ENCODE measurements at regions not wholly inside any gene's neighbourhood (a gene's known extent, or its start where the extent isn't known, plus 50 kb on each side); places are given as distances from the start of the nearest gene placed in this dataset.
"Not testable (repeated sequence)": the region's sequence is repeated elsewhere in the genome, so short reads cannot be mapped to it uniquely, and the experiment has no call there.

GRCh38 chr5:82735160-82735789 lies 341.9 kb downstream of the TMEM167A start:
- no peak for DNase-seq (ENCODE audit: low read depth, low spot score)
- H3K4me3 ChIP-seq (ENCODE audit: low read length), result no peak overlapping the region

GRCh38 chr5:82734347-82734746 lies 342.8 kb downstream of the TMEM167A start:
- no peak overlapping the region for H3K4me3 ChIP-seq (ENCODE audit: low read length)
- DNase-seq (ENCODE audit: low read depth, low spot score), result no peak

- no peak overlapping the region for H3K4me3 ChIP-seq (ENCODE audit: low read length)
- DNase-seq (ENCODE audit: low read depth, low spot score), result no peak
Measured at GRCh38 chr5:82730913-82731312, 346.3 kb downstream of the TMEM167A start.

GRCh38 chr5:82728926-82729702 lies 348.1 kb downstream of the TMEM167A start:
- DNase-seq (ENCODE audit: low read depth, low spot score), result no peak
- no peak overlapping the region for H3K4me3 ChIP-seq (ENCODE audit: low read length)

GRCh38 chr5:82723168-82723567 lies 354.0 kb downstream of the TMEM167A start:
- no peak for DNase-seq (ENCODE audit: low read depth, low spot score)
- H3K4me3 ChIP-seq (ENCODE audit: low read length), result no peak overlapping the region

- DNase-seq (ENCODE audit: low read depth, low spot score), result no peak
- no peak overlapping the region for H3K4me3 ChIP-seq (ENCODE audit: low read length)
Measured at GRCh38 chr5:82721087-82721410, 356.1 kb downstream of the TMEM167A start.

- no peak for DNase-seq (ENCODE audit: low read depth, low spot score)
- H3K4me3 ChIP-seq (ENCODE audit: low read length), result no peak overlapping the region
Measured at GRCh38 chr5:82720213-82721086, 356.7 kb downstream of the TMEM167A start.

- no peak for DNase-seq (ENCODE audit: low read depth, low spot score)
- H3K4me3 ChIP-seq (ENCODE audit: low read length), result no peak overlapping the region
Measured at GRCh38 chr5:82719368-82719767, 357.8 kb downstream of the TMEM167A start.

- no peak overlapping the region for H3K4me3 ChIP-seq (ENCODE audit: low read length)
Measured at GRCh38 chr5:82717738-82718137, 359.5 kb downstream of the TMEM167A start.

GRCh38 chr5:82714732-82715131 lies 362.5 kb downstream of the TMEM167A start:
- not testable (repeated sequence) for DNase-seq (ENCODE audit: low read depth, low spot score); H3K4me3 ChIP-seq (ENCODE audit: low read length)

More at GRCh38 chr5:82717738-82718137, 359.5 kb downstream of the TMEM167A start:
- no peak for DNase-seq (ENCODE audit: low read depth, low spot score)

GRCh38 chr5:82713811-82714210 lies 363.4 kb downstream of the TMEM167A start:
- H3K4me3 ChIP-seq (ENCODE audit: low read length), result no peak overlapping the region
- no peak for DNase-seq (ENCODE audit: low read depth, low spot score)

GRCh38 chr5:82707741-82708140 lies 369.5 kb downstream of the TMEM167A start:
- no peak overlapping the region for H3K4me3 ChIP-seq (ENCODE audit: low read length)
- no peak for DNase-seq (ENCODE audit: low read depth, low spot score)

GRCh38 chr5:82704381-82704780 lies 372.8 kb downstream of the TMEM167A start:
- DNase-seq (ENCODE audit: low read depth, low spot score), result no peak
- no peak overlapping the region for H3K4me3 ChIP-seq (ENCODE audit: low read length)

- H3K4me3 ChIP-seq (ENCODE audit: low read length), result no peak overlapping the region
- DNase-seq (ENCODE audit: low read depth, low spot score), result no peak
Measured at GRCh38 chr5:82702046-82702445, 375.1 kb downstream of the TMEM167A start.

- no peak for DNase-seq (ENCODE audit: low read depth, low spot score)
- no peak overlapping the region for H3K4me3 ChIP-seq (ENCODE audit: low read length)
Measured at GRCh38 chr5:82699737-82700136, 377.5 kb downstream of the TMEM167A start.

GRCh38 chr5:82698026-82698425 lies 379.2 kb downstream of the TMEM167A start:
- H3K4me3 ChIP-seq (ENCODE audit: low read length), result no peak overlapping the region
- no peak for DNase-seq (ENCODE audit: low read depth, low spot score)

- no peak overlapping the region for H3K4me3 ChIP-seq (ENCODE audit: low read length)
- DNase-seq (ENCODE audit: low read depth, low spot score), result no peak
Measured at GRCh38 chr5:82694711-82695285, 382.4 kb downstream of the TMEM167A start.

- no peak for DNase-seq (ENCODE audit: low read depth, low spot score)
- no peak overlapping the region for H3K4me3 ChIP-seq (ENCODE audit: low read length)
Measured at GRCh38 chr5:82692826-82693225, 384.4 kb downstream of the TMEM167A start.

GRCh38 chr5:82684659-82685058 lies 392.5 kb downstream of the TMEM167A start:
- no peak for DNase-seq (ENCODE audit: low read depth, low spot score)
- no peak overlapping the region for H3K4me3 ChIP-seq (ENCODE audit: low read length)

GRCh38 chr5:82684165-82684564 lies 393.0 kb downstream of the TMEM167A start:
- H3K4me3 ChIP-seq (ENCODE audit: low read length), result no peak overlapping the region
- no peak for DNase-seq (ENCODE audit: low read depth, low spot score)

All from Jurkat, Clone E6-1 (cell line).